ENCODE measurements at regions not wholly inside any gene's neighbourhood (a gene's known extent, or its start where the extent isn't known, plus 50 kb on each side); places are given as distances from the start of the nearest gene placed in this dataset.

- intact Hi-C loops (cut with DNase I; ENCODE audit: low total_unique reads) = no loop called here
- TF ChIP-seq CTCF (IDR thresholded peaks at IDR 0.05) (no peak), POLR2A (IDR thresholded peaks at IDR 0.05) (no peak)
- DNase-seq (ENCODE audit: low spot score in 2 of 2) = no peak
- H3K4me3 ChIP-seq (ENCODE audit: low read depth, poor library complexity, severe bottlenecking) = no peak overlapping the region
- 89 to 96% methylated on average over 4 of the region's 4 CpGs for WGBS, 2 donors
Observed at GRCh38 chr12:90257927-90258624, 549.4 kb upstream of the ATP2B1 start.

GRCh38 chr12:90254796-90255195 lies 546.2 kb upstream of the ATP2B1 start:
- TF ChIP-seq POLR2A (IDR thresholded peaks at IDR 0.05) = no peak
- no peak for TF ChIP-seq CTCF (IDR thresholded peaks at IDR 0.05)
- DNase-seq (ENCODE audit: low spot score in 2 of 2) = no peak
- intact Hi-C loops (cut with DNase I; ENCODE audit: low total_unique reads) = no loop called here
- no peak overlapping the region for H3K4me3 ChIP-seq (ENCODE audit: low read depth, poor library complexity, severe bottlenecking)

DNA sequence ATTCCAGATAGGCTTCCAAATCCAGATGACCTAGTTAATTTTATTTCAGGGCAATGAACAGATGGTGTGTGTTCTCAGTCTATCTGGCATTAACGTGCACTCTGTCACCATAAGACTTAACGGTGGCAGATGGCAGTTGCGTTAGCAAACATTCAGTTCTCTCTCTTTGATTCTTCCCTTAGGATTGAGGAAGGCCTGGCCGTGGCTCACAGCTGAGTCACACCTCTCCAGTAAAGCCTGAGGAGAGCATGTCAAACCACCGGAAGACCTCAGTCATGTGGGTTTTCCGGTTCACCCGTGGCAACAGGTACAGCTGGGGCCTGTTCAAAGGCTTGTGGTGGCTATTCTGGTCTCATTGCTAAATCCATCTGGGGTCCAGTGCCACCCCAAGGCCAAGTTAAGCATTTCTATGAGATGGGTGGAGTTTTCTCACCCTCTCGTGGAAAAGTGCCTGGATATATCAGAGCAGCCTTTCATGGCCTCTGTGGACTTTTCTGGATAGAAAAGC lies 545.1 kb upstream of the ATP2B1 start:
- intact Hi-C loops (cut with DNase I; ENCODE audit: low total_unique reads) = no loop called here
- no peak for TF ChIP-seq POLR2A (IDR thresholded peaks at IDR 0.05)
- TF ChIP-seq CTCF (IDR thresholded peaks at IDR 0.05) = no peak
- H3K4me3 ChIP-seq (ENCODE audit: low read depth, poor library complexity, severe bottlenecking) = no peak overlapping the region
- peak; percentile 83 to 92 for DNase-seq (ENCODE audit: low spot score in 2 of 2)
- 32 to 33% methylated on average over 8 of the region's 8 CpGs for WGBS, 2 donors

DNA sequence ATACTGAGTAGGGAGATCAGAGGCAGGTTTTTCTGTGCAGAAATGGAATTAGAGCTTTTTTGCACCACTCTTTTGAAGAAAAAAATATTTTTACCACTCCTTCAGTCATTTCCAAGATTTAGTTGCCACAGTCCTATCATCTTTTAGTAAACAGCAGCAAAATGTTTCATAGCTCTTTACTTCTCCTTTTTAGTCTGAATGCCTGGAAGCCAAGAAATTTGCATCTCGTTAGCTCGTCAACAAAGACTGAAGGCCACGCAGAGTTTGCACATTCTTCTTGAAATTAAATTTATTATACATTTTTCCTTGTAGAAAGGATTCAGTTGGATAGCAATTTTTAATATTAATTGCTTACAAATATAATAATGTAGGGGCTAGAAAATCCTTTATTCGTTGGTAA lies 544.5 kb upstream of the ATP2B1 start:
- no peak for DNase-seq (ENCODE audit: low spot score in 2 of 2)
- 69 to 72% methylated on average over 4 of the region's 4 CpGs for WGBS, 2 donors
- TF ChIP-seq POLR2A (IDR thresholded peaks at IDR 0.05) = no peak
- TF ChIP-seq CTCF (IDR thresholded peaks at IDR 0.05) = no peak
- H3K4me3 ChIP-seq (ENCODE audit: low read depth, poor library complexity, severe bottlenecking) = no peak overlapping the region
- intact Hi-C loops (cut with DNase I; ENCODE audit: low total_unique reads) = no loop called here

GRCh38 chr12:90250766-90251165 lies 542.1 kb upstream of the ATP2B1 start:
- H3K4me3 ChIP-seq (ENCODE audit: low read depth, poor library complexity, severe bottlenecking) = no peak overlapping the region
- intact Hi-C loops (cut with DNase I; ENCODE audit: low total_unique reads) = no loop called here
- 8 to 13% methylated on average over 3 of the region's 3 CpGs for WGBS, 2 donors
- peak in 1 of 2 donors; percentile 43 for DNase-seq (ENCODE audit: low spot score in 2 of 2)
- TF ChIP-seq CTCF (IDR thresholded peaks at IDR 0.05) (no peak), POLR2A (IDR thresholded peaks at IDR 0.05) (no peak)

DNA sequence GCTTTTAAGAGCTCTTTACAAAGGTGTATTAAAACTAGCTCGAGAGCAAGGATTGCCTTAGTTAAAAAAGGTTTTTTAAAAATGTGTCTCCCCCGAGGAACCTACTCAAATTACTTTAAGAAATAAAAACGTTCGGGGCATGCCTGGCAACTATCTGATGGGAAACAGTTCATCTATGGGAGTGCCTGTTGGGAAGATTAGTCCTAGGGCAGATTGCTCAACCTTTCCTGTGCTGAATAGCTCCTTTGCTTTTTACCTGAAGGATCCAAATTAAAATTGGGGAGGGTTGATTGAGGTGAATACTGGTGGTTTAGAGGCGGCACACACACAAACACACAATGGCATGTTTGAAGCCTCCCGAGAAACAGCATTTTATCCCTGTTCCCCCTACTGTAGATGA lies 541.4 kb upstream of the ATP2B1 start:
- H3K4me3 ChIP-seq (ENCODE audit: low read depth, poor library complexity, severe bottlenecking) = no peak overlapping the region
- no peak for TF ChIP-seq POLR2A (IDR thresholded peaks at IDR 0.05)
- no peak for TF ChIP-seq CTCF (IDR thresholded peaks at IDR 0.05)
- 38 to 39% methylated on average over 6 of the region's 6 CpGs for WGBS, 2 donors
- no peak for DNase-seq (ENCODE audit: low spot score in 2 of 2)
- intact Hi-C loops (cut with DNase I; ENCODE audit: low total_unique reads) = no loop called here
